ENCODE measurements at regions not wholly inside any gene's neighbourhood (a gene's known extent, or its start where the extent isn't known, plus 50 kb on each side); places are given as distances from the start of the nearest gene placed in this dataset.
"Not testable (repeated sequence)": the region's sequence is repeated elsewhere in the genome, so short reads cannot be mapped to it uniquely, and the experiment has no call there.

GRCh38 chr14:84095681-84096080 lies 1434.3 kb upstream of the FLRT2 start:
- no peak overlapping the region for H3K4me3 ChIP-seq (ENCODE audit: control insufficient read depth, low read depth, low read length)
- no peak for DNase-seq (ENCODE audit: low read depth)
- no peak for TF ChIP-seq CTCF (IDR thresholded peaks at IDR 0.05; ENCODE audit: control insufficient read depth, insufficient read depth, low read depth, low read length, missing control alignments)

GRCh38 chr14:84098261-84098660 lies 1431.7 kb upstream of the FLRT2 start:
- no peak for TF ChIP-seq CTCF (IDR thresholded peaks at IDR 0.05; ENCODE audit: control insufficient read depth, insufficient read depth, low read depth, low read length, missing control alignments)
- H3K4me3 ChIP-seq (ENCODE audit: control insufficient read depth, low read depth, low read length), result no peak overlapping the region
- no peak for DNase-seq (ENCODE audit: low read depth)

- not testable (repeated sequence) for DNase-seq (ENCODE audit: low read depth)
Measured at GRCh38 chr14:84099560-84099959, 1430.4 kb upstream of the FLRT2 start.

GRCh38 chr14:84107835-84108343 lies 1422.1 kb upstream of the FLRT2 start:
- DNase-seq (ENCODE audit: low read depth), result no peak
- H3K4me3 ChIP-seq (ENCODE audit: control insufficient read depth, low read depth, low read length), result no peak overlapping the region
- TF ChIP-seq CTCF (IDR thresholded peaks at IDR 0.05; ENCODE audit: control insufficient read depth, insufficient read depth, low read depth, low read length, missing control alignments), result no peak

More at GRCh38 chr14:84099560-84099959, 1430.4 kb upstream of the FLRT2 start:
- not testable (repeated sequence) for H3K4me3 ChIP-seq (ENCODE audit: control insufficient read depth, low read depth, low read length)

- TF ChIP-seq CTCF (IDR thresholded peaks at IDR 0.05; ENCODE audit: control insufficient read depth, insufficient read depth, low read depth, low read length, missing control alignments), result no peak
- DNase-seq (ENCODE audit: low read depth), result no peak
- no peak overlapping the region for H3K4me3 ChIP-seq (ENCODE audit: control insufficient read depth, low read depth, low read length)
Measured at GRCh38 chr14:84108746-84109457, 1421.0 kb upstream of the FLRT2 start.

- no peak overlapping the region for H3K4me3 ChIP-seq (ENCODE audit: control insufficient read depth, low read depth, low read length)
- DNase-seq (ENCODE audit: low read depth), result no peak
- no peak for TF ChIP-seq CTCF (IDR thresholded peaks at IDR 0.05; ENCODE audit: control insufficient read depth, insufficient read depth, low read depth, low read length, missing control alignments)
Measured at GRCh38 chr14:84112589-84112988, 1417.4 kb upstream of the FLRT2 start.

- DNase-seq (ENCODE audit: low read depth), result no peak
- no peak overlapping the region for H3K4me3 ChIP-seq (ENCODE audit: control insufficient read depth, low read depth, low read length)
- TF ChIP-seq CTCF (IDR thresholded peaks at IDR 0.05; ENCODE audit: control insufficient read depth, insufficient read depth, low read depth, low read length, missing control alignments), result no peak
Measured at GRCh38 chr14:84125676-84126075, 1404.3 kb upstream of the FLRT2 start.
